ENCODE measurements at regions not wholly inside any gene's neighbourhood (a gene's known extent, or its start where the extent isn't known, plus 50 kb on each side); places are given as distances from the start of the nearest gene placed in this dataset.

GRCh38 chr13:36763126-36763722 is 55.8 kb upstream of the RFXAP start:
- TF ChIP-seq ZNF664 (tag by site-specific recombination; IDR thresholded peaks at IDR 0.05) (no peak), ZNF302 (tag by site-specific recombination; IDR thresholded peaks at IDR 0.05; ENCODE audit: low read depth) (no peak), CTCF (tag by site-specific recombination; IDR thresholded peaks at IDR 0.05) (no peak), ZNF626 (tag by site-specific recombination; IDR thresholded peaks at IDR 0.05) (no peak), ZNF146 (tag by site-specific recombination; IDR thresholded peaks at IDR 0.05) (no peak), KLF16 (tag by site-specific recombination; IDR thresholded peaks at IDR 0.05) (no peak), ZNF202 (tag by site-specific recombination; IDR thresholded peaks at IDR 0.05; ENCODE audit: borderline replicate concordance) (no peak)
